Endometrium (tissue), 2 donors: ENCODE measurements at regions not wholly inside any gene's neighbourhood (a gene's known extent, or its start where the extent isn't known, plus 50 kb on each side); places are given as distances from the start of the nearest gene placed in this dataset.

Source experiments
- FAIRE-seq: peaks from 2 replicates; lab custom pipeline; 2012; peaks lifted over from hg19 to GRCh38; lab: Jason Lieb, UNC
- donor health status: control.
- donor health status: control.

DNA sequence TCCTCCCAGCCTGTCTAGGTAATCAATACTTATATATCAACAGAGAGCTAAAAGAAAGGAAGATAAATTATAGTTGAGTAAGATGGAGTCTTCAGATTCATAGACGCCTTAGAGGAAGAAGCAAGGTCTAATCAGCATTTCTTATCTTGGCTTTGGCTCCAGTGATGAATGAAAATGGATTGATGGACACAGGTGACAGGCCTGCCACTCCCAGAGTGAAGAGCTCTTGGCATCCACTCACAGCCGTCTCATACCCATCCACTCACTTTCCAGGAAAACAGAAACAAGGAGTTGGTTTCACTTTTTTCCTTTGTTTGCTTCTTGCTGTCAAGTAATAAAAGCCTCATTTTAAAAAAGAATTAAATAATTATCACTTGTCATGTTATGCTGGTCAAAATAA lies 168.2 kb downstream of the MFSD1 start:
- FAIRE-seq, result no peak

DNA sequence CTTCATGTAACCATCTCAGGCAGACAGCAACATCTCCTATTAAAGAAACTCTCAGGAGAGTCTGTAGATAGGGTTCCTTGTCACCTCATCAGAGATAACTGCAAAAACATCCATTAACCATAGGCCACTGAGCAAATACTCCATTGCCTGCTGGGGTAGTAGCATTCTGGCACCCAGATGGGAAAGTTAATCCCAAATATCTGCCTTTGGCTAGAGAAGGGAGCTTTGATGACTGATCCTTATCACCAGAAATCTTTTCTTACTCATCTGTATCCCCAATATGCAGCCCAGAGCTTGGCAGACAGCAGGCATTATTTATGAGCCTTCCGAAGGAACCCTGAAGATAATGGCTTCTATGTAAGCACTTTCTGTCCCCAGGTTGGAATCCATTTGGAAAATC lies 173.1 kb downstream of the MFSD1 start:
- no peak for FAIRE-seq

DNA sequence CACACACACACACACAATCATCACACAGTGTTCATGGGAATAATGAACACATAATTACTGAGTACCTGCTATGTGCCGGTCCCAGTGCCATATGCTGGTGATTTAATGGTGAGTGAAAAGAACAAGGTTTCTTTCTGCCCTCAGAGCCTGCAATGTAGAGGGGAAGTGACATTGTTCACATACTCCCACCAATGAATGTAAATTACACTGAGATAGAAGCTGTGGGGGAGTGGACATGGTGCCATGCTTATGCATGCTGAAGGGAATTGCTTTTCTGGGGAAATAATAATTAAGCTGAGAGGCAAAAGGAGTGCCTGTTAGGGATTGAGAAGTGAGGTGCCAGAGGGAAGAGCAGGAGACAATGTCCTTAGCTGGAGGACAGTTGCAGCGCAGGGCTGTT lies 175.1 kb downstream of the MFSD1 start:
- no peak for FAIRE-seq

GRCh38 chr3:158977497-158977896 lies 175.6 kb downstream of the MFSD1 start:
- no peak for FAIRE-seq

- no peak for FAIRE-seq
Observed at GRCh38 chr3:158983216-158984099, 181.6 kb downstream of the MFSD1 start.

DNA sequence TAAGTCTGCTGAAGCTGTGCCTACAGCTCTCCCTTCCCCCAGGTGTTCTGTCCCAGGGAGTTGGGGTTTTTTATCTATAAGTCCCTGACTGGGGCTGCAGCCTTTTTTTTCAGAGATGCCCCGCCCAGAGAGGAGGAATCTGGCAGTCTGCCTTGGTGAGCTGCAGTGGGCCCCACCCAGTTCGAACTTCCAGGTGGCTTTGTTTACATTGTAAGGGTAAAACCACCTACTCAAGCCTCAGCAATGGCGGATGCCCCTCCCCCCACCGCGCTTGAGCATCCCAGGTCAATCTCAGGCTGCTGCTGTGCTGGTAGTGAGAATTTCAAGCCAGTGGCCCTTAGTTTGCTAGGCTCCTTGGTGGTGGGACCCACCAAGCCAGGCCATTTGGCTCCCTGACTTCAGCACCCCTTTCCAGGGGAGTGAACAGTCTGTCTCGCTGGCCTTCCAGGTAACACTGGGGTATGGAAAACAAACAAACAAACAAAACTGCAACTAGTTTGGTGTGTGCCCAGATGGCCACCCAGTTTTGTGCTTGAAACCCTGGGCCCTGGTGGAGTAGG lies 189.4 kb downstream of the MFSD1 start:
- FAIRE-seq, result no peak

DNA sequence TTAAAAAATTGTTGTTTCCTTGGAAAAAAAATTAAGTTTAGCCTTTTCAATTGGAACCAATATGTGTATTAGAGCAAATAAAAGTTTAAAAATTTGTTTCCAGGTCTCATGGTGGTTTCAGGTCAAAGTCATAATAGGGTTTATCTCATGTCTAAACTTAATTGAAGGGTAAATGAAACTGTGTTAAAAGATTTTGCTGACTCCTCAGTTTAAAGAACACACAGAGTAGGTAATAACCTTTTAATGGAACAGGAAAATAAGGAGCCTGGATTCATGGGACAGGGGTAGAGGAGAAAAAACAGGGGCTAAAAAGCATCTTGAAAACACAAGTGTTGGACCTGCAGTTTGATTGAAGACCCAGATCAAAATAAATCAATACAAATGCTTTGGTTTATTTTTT lies 190.6 kb downstream of the MFSD1 start:
- no peak for FAIRE-seq

DNA sequence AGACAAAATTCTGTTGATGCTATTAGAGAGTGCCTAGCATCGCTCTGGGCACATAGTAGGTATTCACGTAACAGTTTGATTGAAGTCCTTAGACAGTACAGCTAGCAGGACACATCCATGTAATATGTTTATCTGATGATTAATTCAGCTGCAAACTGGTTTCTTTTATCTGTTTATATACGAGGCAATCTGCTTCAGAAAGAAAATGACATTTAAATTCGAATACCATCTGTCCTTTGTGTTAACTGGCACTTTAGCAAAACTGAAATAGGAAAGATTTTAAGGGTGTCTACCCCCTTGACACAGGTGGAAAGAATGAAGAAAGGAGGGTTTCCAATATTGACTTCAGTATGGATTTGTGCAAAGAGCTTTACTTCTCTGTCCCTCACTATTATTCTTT lies 192.5 kb downstream of the MFSD1 start:
- no peak for FAIRE-seq

GRCh38 chr3:159001711-159002110 lies 199.9 kb downstream of the MFSD1 start:
- no peak for FAIRE-seq

DNA sequence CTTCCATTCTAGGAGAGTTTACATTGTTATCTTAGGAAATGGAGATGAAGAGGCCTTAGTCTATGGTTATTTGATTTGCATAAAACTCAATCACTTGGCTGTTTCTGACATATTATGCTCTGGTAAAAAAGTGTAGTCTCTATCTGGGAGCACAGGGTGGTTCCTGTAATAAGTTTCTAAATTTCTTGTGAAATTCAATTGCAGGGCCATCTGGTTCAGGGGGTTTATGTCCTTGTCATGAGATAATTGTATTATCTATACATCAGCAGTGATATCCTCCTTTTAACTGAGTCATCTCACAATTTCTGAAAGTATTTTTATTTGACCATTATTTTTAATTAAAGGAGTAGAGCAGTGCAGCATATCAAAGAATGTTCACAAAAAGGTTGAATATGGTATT lies 203.3 kb downstream of the MFSD1 start:
- FAIRE-seq, result no peak

DNA sequence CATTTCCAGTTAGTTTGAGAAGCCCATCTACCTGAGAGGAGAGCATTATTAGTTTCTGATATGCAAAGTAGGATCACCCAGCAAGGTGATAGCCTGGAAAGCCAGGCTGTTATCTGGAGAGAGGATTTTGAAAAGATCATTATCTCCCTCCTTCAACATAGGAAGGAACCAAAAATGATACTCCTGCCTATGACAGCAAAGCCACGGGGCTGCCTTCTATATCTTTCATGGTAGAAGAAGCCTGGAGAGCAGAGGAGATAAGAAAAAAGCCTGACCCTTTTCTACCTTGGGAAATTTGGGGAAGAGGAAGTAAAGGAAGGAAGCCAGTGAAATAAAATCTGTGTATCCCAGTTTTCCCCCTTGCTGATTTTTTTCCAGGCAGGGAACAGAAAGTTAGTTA lies 205.5 kb downstream of the MFSD1 start:
- FAIRE-seq, result no peak

DNA sequence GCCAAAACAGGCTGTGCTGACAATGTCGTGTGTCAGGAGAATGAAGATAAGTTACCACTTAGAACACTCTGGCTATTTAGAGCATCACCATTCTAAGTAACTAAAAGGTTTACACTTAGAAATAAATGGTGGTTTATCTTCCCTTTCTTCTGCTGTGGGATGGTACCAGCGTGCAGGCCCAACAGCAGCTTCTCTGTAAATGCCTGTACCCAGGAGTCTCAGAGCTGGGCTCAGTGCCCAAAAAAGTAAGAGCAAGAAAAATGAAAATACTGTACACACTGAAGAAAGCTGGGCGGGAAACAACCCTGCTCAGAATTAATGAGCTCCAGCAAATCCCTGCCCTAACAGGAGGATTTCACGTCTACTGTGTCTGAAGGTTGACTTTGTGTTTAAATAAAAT lies 206.5 kb downstream of the MFSD1 start:
- no peak for FAIRE-seq

- FAIRE-seq, result no peak
Observed at GRCh38 chr3:159018341-159018740, 216.5 kb downstream of the MFSD1 start.

- no peak for FAIRE-seq
Observed at GRCh38 chr3:159025733-159026132, 223.9 kb downstream of the MFSD1 start.

DNA sequence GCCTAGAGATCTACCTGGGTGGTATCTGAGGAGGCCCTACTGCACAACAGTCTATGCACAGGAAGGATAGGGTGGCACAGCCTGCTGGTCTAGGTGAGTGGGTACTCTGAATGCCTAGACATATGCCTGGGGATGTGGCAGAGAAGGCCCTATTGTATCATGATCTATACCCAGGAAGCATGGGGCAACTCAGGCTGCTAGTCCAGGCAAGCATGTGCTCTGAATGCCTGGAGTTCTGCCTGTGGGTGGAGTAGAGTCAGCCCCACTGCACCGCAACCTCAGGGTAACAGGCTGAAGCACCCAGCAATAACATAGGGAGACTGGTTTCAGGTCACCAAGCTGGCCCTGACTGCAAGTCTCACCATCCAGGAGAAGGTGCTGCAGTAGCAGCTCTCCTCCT lies 224.7 kb downstream of the MFSD1 start:
- no peak for FAIRE-seq

- FAIRE-seq, result no peak
Observed at GRCh38 chr3:159028706-159029105, 226.9 kb downstream of the MFSD1 start.

DNA sequence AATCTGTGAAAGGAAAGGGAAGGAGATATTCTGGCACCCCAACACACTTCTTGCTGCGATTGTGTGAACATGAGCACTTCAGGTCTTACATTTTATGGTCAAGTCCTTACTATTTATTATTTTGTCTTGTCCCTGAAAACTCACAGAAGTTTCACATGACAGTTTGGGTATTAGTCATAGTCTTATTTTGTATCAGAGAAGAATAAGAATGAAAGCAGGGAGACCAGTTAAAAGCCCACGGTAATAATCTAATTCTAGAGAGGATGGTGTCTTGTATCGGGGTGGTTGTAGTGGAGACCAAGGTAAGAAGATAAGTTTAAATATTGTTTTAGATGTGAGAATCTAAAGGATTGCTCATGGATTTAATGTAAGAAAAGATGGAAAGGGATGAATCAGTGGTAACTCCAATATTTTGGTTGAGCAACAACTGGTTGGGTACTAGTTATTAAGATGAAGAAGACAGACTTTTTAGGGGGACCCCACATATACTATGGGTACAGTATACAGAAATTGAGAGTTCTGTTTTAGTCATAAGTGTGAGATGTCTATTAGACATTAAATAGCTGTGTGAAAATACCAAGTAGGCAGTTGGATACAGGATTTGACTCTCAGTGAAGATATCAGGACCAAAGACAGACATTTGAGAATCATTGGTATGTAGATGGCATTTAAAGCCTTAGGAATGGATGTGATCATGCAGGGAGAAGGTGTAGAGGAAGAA lies 227.6 kb downstream of the MFSD1 start:
- no peak for FAIRE-seq

DNA sequence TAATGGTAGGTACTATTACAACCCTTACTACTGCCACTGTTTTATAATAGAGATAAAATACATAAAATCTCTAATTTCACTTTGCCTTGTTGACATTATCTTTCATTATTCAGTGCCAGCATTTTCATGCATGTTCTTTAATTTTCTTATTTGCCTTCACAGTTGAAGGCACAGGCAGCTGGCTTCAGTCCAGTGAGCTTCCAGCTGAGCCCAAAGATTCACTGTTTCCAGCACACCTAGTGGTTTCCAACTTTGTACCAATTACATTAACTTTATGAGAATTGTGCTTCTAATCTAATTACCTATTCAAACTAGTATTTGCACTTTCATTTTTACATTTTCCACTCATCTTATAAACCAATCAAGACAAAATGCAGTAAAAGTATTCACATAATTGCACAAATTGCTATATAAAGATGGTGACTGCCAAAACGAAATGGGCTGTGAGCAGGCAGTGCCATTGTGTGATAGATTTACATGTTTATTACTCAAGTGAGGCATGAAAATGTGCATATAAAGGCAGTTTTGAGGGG lies 228.3 kb downstream of the MFSD1 start:
- FAIRE-seq, result no peak

DNA sequence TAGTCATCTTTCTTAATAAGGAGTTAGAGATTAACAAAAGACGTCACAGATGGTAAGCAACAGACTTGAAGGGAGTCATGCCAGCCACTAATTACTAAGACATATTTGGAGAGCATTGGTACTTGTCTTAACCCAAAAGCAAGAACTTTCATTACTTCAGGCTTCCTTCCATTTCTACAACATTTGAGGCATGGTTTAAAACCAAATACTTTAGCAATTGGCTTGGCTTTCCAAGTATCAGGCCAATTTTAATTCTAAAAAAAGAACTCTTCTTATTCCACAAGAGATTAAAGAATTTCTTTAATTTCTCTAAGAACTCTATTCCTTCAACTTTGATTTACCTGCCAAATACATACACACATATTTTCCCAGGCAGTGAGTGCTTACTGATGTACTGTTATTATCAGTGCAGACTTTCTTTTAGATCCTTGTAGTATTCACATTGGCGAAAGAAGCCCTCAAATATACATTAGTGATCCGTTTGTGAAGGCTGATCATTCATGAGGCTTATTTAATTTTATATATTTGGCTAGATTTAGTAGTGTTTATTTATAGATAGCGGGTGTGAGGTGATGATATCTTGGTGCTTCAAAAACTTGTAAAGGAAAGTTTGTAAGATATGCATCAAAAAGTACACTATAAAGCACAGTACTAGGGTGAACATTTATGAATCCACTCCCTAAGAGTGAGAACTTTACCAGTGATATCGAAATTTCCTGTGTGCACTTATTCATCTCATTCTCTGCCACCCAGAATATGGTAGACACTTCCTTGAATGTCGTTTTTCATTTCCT lies 229.2 kb downstream of the MFSD1 start:
- no peak for FAIRE-seq

DNA sequence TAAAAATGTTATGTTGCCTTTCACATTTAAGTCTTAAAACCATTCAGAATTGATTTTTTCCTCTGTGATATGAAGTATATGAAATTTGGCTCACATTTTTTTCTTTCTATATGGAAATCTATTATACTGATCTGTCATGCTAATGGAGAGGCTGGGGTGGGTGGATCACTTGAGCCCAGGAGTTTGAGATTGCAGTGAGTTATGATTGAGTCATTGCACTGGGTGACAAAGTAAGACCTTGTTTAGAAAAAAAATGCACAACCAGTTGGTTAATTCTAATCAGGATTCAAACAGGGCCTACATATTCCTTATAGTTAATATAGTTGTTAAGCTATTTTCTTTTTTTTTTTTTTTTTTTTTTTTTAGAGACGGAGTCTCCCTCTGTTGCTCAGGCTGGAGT lies 230.5 kb downstream of the MFSD1 start:
- FAIRE-seq, result no peak

DNA sequence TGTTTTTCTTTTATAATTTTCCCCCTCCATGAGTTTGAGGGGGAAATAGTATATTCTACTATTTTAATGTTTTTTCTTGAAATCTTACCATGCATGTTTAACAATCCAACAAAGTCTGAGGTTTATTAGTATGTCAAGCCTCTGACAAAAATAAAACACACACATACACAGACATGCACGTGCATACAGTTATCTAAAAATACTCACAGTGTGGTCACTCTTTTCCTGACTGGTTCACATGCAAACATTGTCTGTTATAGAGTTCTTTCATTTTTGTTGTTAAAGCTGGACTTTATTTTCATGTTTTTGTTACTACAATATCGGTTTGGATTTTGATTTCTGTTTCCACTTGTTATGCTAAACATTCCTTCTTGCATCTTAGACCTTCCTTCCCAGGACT lies 236.6 kb downstream of the MFSD1 start:
- no peak for FAIRE-seq

- FAIRE-seq, result no peak
Observed at GRCh38 chr3:159039286-159039685, 237.4 kb downstream of the MFSD1 start.
